ENCODE measurements at regions not wholly inside any gene's neighbourhood (a gene's known extent, or its start where the extent isn't known, plus 50 kb on each side); places are given as distances from the start of the nearest gene placed in this dataset.
"Not testable (repeated sequence)": the region's sequence is repeated elsewhere in the genome, so short reads cannot be mapped to it uniquely, and the experiment has no call there.

DNA sequence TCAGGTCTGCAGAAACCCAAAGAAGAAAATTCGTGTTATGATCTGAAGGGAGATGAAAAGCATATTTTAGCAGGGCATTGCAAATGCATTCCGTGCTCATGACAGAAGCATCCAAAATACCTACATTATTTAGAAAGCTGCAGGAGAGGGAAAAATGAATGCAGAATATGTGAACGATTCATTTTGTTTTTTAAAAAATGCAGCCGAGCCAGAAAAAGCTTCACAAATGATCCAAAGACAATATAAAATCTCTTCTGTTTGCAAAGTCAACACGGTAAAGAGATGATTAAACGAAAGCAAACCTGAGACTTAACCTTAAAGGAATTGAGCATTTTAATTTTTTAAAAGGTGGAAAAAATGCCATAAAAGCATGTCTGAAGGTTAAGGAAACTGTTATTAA is 136.1 kb upstream of the SULF2 start:
- H4K20me1 ChIP-seq (ENCODE audit: insufficient read depth, low read length): no peaks in the 10 kb centered on the region

DNA sequence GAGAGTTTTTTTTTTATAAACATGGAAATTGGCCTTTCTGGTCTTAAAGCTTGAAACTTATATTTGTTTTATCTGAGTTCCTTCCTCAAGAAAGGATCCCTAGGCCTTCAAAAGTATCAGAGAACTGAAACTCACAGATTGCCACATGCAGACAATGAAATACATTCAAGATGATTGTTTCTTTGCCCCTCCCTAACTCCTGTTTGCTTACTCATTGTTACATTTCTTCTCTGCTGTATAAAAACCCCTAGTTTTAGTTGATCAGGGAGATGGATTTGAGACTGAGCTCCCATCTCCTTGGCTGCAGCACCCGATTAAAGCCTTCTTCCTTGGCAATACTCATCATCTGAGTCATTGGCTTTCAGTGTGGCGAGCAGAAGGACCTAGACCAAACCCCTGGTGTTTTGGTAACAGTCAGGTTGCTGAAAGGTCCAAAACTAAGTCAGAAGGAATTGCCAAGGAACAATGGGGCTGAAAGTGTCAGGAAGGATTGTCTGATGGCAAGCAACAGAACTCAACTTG is 132.3 kb upstream of the SULF2 start:
- DNase-seq (no peak), ATAC-seq (ENCODE audit: insufficient read depth, low read depth) (no peak)
- TF ChIP-seq, protein P1, sequence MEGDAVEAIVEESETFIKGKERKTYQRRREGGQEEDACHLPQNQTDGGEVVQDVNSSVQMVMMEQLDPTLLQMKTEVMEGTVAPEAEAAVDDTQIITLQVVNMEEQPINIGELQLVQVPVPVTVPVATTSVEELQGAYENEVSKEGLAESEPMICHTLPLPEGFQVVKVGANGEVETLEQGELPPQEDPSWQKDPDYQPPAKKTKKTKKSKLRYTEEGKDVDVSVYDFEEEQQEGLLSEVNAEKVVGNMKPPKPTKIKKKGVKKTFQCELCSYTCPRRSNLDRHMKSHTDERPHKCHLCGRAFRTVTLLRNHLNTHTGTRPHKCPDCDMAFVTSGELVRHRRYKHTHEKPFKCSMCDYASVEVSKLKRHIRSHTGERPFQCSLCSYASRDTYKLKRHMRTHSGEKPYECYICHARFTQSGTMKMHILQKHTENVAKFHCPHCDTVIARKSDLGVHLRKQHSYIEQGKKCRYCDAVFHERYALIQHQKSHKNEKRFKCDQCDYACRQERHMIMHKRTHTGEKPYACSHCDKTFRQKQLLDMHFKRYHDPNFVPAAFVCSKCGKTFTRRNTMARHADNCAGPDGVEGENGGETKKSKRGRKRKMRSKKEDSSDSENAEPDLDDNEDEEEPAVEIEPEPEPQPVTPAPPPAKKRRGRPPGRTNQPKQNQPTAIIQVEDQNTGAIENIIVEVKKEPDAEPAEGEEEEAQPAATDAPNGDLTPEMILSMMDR (IDR thresholded peaks at IDR 0.05; ENCODE audit: borderline replicate concordance, extremely low read depth, low read length, poor library complexity, severe bottlenecking): no peak
- TF ChIP-seq EZH2 (IDR thresholded peaks at IDR 0.05; ENCODE audit: borderline replicate concordance, low read depth, low read length, severe bottlenecking): no peak
- Histone ChIP-seq H4K20me1 (ENCODE audit: insufficient read depth, low read length) (no peaks in the 10 kb centered on the region), H3K79me2 (ENCODE audit: insufficient read depth, low read length) (no peaks in the 10 kb centered on the region), H2AFZ (ENCODE audit: low read depth, low read length) (no peak overlapping the region), H3K9me3 (ENCODE audit: insufficient read depth, low read length, severe bottlenecking) (peaks cover 21% of the 10 kb centered on the region), H3K36me3 (ENCODE audit: insufficient read depth, low read length) (no peaks in the 10 kb centered on the region), H3K27me3 (ENCODE audit: insufficient read depth, low read length, poor library complexity) (no peaks in the 10 kb centered on the region), H3K4me1 (ENCODE audit: insufficient read depth, low read length) (no peaks in the 10 kb centered on the region), H3K9ac (ENCODE audit: low read depth, low read length) (no peak overlapping the region), H3K4me3 (ENCODE audit: low read depth in 1 of 2, low read length in 2 of 2) (no peak overlapping the region), H3K4me2 (ENCODE audit: insufficient read depth, low read length) (no peak overlapping the region), H3K27ac (ENCODE audit: low read length) (no peak overlapping the region)

More for the DNA sequence above, 136.1 kb upstream of the SULF2 start:
- H3K36me3 ChIP-seq (ENCODE audit: insufficient read depth, low read length): no peaks in the 10 kb centered on the region
- H3K9ac ChIP-seq (ENCODE audit: low read depth, low read length): no peak overlapping the region
- H3K79me2 ChIP-seq (ENCODE audit: insufficient read depth, low read length): no peaks in the 10 kb centered on the region
- no peak overlapping the region for H2AFZ ChIP-seq (ENCODE audit: low read depth, low read length)
- H3K4me1 ChIP-seq (ENCODE audit: insufficient read depth, low read length): no peaks in the 10 kb centered on the region
- H3K4me3 ChIP-seq (ENCODE audit: low read depth in 1 of 2, low read length in 2 of 2): no peak overlapping the region
- H3K27me3 ChIP-seq (ENCODE audit: insufficient read depth, low read length, poor library complexity): no peaks in the 10 kb centered on the region
- ATAC-seq (ENCODE audit: insufficient read depth, low read depth) (no peak), DNase-seq (no peak)
- H3K4me2 ChIP-seq (ENCODE audit: insufficient read depth, low read length): no peak overlapping the region
- H3K9me3 ChIP-seq (ENCODE audit: insufficient read depth, low read length, severe bottlenecking): peaks cover 21% of the 10 kb centered on the region
- no peak overlapping the region for H3K27ac ChIP-seq (ENCODE audit: low read length)
- TF ChIP-seq, protein P1 (IDR thresholded peaks at IDR 0.05; ENCODE audit: borderline replicate concordance, extremely low read depth, low read length, poor library complexity, severe bottlenecking): no peak
- no peak for TF ChIP-seq EZH2 (IDR thresholded peaks at IDR 0.05; ENCODE audit: borderline replicate concordance, low read depth, low read length, severe bottlenecking)

DNA sequence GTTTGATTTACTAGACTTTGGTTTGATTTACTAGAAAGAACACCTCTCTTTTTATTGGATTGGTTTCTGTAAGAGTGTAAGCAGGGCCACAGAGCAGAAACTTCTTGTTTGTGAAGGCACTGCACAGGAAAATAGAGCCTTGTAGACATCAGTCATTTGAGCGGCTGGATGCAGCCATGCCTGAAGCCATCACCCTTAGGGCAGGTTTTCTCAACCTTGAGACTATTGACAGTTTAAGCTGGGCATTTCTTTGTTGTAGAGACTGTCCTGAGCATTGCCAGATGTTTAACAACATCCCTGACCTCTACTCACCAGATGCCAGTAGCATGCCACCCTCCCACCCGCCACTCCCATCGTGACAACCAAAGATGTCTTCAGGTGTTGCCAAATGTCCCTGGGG is 130.2 kb upstream of the SULF2 start:
- no peaks in the 10 kb centered on the region for H3K79me2 ChIP-seq (ENCODE audit: insufficient read depth, low read length)
- TF ChIP-seq EZH2 (IDR thresholded peaks at IDR 0.05; ENCODE audit: borderline replicate concordance, low read depth, low read length, severe bottlenecking): no peak
- TF ChIP-seq, protein P1 (IDR thresholded peaks at IDR 0.05; ENCODE audit: borderline replicate concordance, extremely low read depth, low read length, poor library complexity, severe bottlenecking): no peak
- H2AFZ ChIP-seq (ENCODE audit: low read depth, low read length): no peak overlapping the region
- no peak overlapping the region for H3K4me2 ChIP-seq (ENCODE audit: insufficient read depth, low read length)
- H3K27me3 ChIP-seq (ENCODE audit: insufficient read depth, low read length, poor library complexity): no peaks in the 10 kb centered on the region
- H3K4me1 ChIP-seq (ENCODE audit: insufficient read depth, low read length): no peaks in the 10 kb centered on the region
- no peak for ATAC-seq (ENCODE audit: insufficient read depth, low read depth)
- DNase-seq: no peak
- peaks cover 21% of the 10 kb centered on the region for H3K9me3 ChIP-seq (ENCODE audit: insufficient read depth, low read length, severe bottlenecking)
- H4K20me1 ChIP-seq (ENCODE audit: insufficient read depth, low read length): no peaks in the 10 kb centered on the region
- no peak overlapping the region for H3K9ac ChIP-seq (ENCODE audit: low read depth, low read length)
- no peak overlapping the region for H3K27ac ChIP-seq (ENCODE audit: low read length)
- no peaks in the 10 kb centered on the region for H3K36me3 ChIP-seq (ENCODE audit: insufficient read depth, low read length)
- no peak overlapping the region for H3K4me3 ChIP-seq (ENCODE audit: low read depth in 1 of 2, low read length in 2 of 2)

DNA sequence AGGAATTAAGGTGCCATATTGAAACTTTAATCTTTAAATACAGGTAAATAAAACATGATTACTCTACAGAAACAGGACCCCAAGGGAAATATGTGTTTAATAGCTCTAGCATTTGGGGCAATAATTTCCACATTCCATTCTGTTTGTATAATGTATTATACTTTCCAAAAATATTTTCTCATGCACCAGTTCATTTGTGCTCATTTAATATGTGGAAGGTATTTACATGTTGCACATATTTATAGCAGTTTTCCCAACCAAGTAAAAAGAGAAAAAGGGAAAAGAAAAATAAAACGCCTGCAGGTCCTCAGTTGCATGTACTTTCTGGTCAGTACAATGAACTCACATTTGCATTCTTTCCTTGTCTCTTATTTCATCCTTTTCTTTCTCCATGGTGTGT is 129.5 kb upstream of the SULF2 start:
- no peak overlapping the region for H3K4me2 ChIP-seq (ENCODE audit: insufficient read depth, low read length)
- no peak overlapping the region for H3K4me3 ChIP-seq (ENCODE audit: low read depth in 1 of 2, low read length in 2 of 2)
- H3K36me3 ChIP-seq (ENCODE audit: insufficient read depth, low read length): no peaks in the 10 kb centered on the region
- no peaks in the 10 kb centered on the region for H3K79me2 ChIP-seq (ENCODE audit: insufficient read depth, low read length)
- no peaks in the 10 kb centered on the region for H4K20me1 ChIP-seq (ENCODE audit: insufficient read depth, low read length)
- TF ChIP-seq, protein P1 (IDR thresholded peaks at IDR 0.05; ENCODE audit: borderline replicate concordance, extremely low read depth, low read length, poor library complexity, severe bottlenecking): no peak
- TF ChIP-seq EZH2 (IDR thresholded peaks at IDR 0.05; ENCODE audit: borderline replicate concordance, low read depth, low read length, severe bottlenecking): no peak
- peaks cover 21% of the 10 kb centered on the region for H3K9me3 ChIP-seq (ENCODE audit: insufficient read depth, low read length, severe bottlenecking)
- H3K9ac ChIP-seq (ENCODE audit: low read depth, low read length): no peak overlapping the region
- H3K4me1 ChIP-seq (ENCODE audit: insufficient read depth, low read length): no peaks in the 10 kb centered on the region
- H3K27ac ChIP-seq (ENCODE audit: low read length): no peak overlapping the region
- DNase-seq: no peak
- H2AFZ ChIP-seq (ENCODE audit: low read depth, low read length): no peak overlapping the region
- no peak for ATAC-seq (ENCODE audit: insufficient read depth, low read depth)
- no peaks in the 10 kb centered on the region for H3K27me3 ChIP-seq (ENCODE audit: insufficient read depth, low read length, poor library complexity)

DNA sequence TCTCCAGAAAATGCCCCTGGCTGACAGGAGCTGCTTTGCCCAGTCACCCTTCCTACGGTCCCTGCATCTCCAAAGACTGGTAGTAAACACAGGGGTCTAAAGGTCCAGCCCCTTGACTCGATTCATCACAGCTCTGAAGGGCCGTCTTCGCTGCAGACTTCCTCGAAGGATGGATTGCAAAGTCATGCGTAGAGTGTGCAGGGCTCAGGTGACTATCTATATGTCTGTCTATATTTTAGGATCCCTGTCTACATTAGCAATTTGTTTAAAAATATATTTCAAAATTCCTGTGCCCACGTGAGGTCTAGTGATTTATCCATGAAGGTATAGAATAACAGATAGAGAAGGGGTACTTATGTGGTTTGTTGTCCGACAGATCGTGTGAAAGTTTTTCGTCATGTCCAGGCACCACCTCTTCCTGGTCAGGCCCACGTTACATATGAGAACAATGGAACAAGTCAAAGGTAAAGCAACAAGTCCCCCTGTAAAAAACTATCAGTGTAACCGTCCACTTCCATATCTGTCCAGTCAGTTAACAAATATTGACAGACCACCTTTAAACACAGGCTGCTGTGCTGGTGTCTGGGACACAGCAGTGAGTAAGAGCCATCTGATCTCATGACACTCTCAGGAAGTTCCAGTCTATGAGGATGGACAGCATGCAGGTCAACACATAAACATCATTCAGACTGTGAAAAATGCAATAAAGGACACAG is 127.7 kb upstream of the SULF2 start:
- H3K4me3 ChIP-seq (ENCODE audit: low read depth in 1 of 2, low read length in 2 of 2); H3K4me2 ChIP-seq (ENCODE audit: insufficient read depth, low read length); H3K27ac ChIP-seq (ENCODE audit: low read length); ATAC-seq (ENCODE audit: insufficient read depth, low read depth); H3K36me3 ChIP-seq (ENCODE audit: insufficient read depth, low read length); H4K20me1 ChIP-seq (ENCODE audit: insufficient read depth, low read length); H3K79me2 ChIP-seq (ENCODE audit: insufficient read depth, low read length); H2AFZ ChIP-seq (ENCODE audit: low read depth, low read length); DNase-seq; H3K4me1 ChIP-seq (ENCODE audit: insufficient read depth, low read length); H3K27me3 ChIP-seq (ENCODE audit: insufficient read depth, low read length, poor library complexity); H3K9ac ChIP-seq (ENCODE audit: low read depth, low read length): not testable (repeated sequence)
- H3K9me3 ChIP-seq (ENCODE audit: insufficient read depth, low read length, severe bottlenecking): peaks cover 14% of the 10 kb centered on the region
